CD4-positive, alpha-beta T cell treated with Interleukin-15 for 4 hours (primary cell): ENCODE measurements at regions not wholly inside any gene's neighbourhood (a gene's known extent, or its start where the extent isn't known, plus 50 kb on each side); places are given as distances from the start of the nearest gene placed in this dataset.

ENCODE experiments used
- DNase-seq: peaks from one replicate; pipeline ENCODE4 v3.0.0-alpha.2; 2020; ENCODE audit warnings: low spot score

- no peak for DNase-seq
These were observed 168.7 kb upstream of the ZNF32 start for GRCh38 chr10:43817368-43817767.

GRCh38 chr10:43816351-43817321, 168.0 kb upstream of the ZNF32 start:
- peak; percentile 75 for DNase-seq

- no peak for DNase-seq
These were observed 166.7 kb upstream of the ZNF32 start for GRCh38 chr10:43815181-43815885.

GRCh38 chr10:43814663-43815062, 166.0 kb upstream of the ZNF32 start:
- DNase-seq, result no peak

- no peak for DNase-seq
These were observed 163.2 kb upstream of the ZNF32 start for GRCh38 chr10:43811871-43812270.

GRCh38 chr10:43809211-43809930, 160.7 kb upstream of the ZNF32 start:
- no peak for DNase-seq

- DNase-seq, result no peak
These were observed 159.5 kb upstream of the ZNF32 start for GRCh38 chr10:43808136-43808535.

GRCh38 chr10:43806831-43807640, 158.4 kb upstream of the ZNF32 start:
- DNase-seq, result no peak

GRCh38 chr10:43803791-43804190, 155.1 kb upstream of the ZNF32 start:
- DNase-seq, result no peak

- DNase-seq, result no peak
These were observed 154.5 kb upstream of the ZNF32 start for GRCh38 chr10:43802988-43803696.

- no peak for DNase-seq
These were observed 152.9 kb upstream of the ZNF32 start for GRCh38 chr10:43801626-43802025.

GRCh38 chr10:43801140-43801539, 152.5 kb upstream of the ZNF32 start:
- DNase-seq, result no peak

- DNase-seq, result no peak
These were observed 148.1 kb upstream of the ZNF32 start for GRCh38 chr10:43796781-43797180.

- no peak for DNase-seq
These were observed 147.0 kb upstream of the ZNF32 start for GRCh38 chr10:43795639-43796038.

GRCh38 chr10:43795093-43795492, 146.4 kb upstream of the ZNF32 start:
- DNase-seq, result no peak

GRCh38 chr10:43794181-43794815, 145.6 kb upstream of the ZNF32 start:
- DNase-seq, result no peak

- no peak for DNase-seq
These were observed 145.0 kb upstream of the ZNF32 start for GRCh38 chr10:43793704-43794103.

GRCh38 chr10:43790147-43790546, 141.5 kb upstream of the ZNF32 start:
- DNase-seq, result no peak

- DNase-seq, result no peak
These were observed 136.6 kb upstream of the ZNF32 start for GRCh38 chr10:43785252-43785651.

GRCh38 chr10:43782814-43783213, 134.1 kb upstream of the ZNF32 start:
- DNase-seq, result no peak
